ENCODE measurements at regions not wholly inside any gene's neighbourhood (a gene's known extent, or its start where the extent isn't known, plus 50 kb on each side); places are given as distances from the start of the nearest gene placed in this dataset.

DNA sequence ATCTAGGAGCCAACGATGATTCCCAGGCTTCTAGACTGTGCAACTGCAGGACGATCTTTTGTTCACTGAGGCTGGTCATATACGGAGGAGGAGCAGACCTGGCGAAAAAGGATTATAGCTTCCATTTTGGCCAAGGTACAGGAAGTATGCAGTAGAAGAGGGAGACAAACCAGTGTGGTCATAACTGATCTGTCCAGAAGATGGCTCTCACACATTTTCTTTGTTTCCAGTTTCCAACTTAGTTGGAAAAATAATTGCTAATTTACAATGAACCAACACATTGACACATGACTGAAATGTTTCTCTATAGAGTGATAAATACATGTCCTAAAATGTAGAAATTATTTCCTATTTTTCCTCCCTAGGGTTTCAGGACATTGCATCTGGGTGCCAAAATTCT lies 364.1 kb upstream of the BTBD3 start:
- DNase-seq: no peak

DNA sequence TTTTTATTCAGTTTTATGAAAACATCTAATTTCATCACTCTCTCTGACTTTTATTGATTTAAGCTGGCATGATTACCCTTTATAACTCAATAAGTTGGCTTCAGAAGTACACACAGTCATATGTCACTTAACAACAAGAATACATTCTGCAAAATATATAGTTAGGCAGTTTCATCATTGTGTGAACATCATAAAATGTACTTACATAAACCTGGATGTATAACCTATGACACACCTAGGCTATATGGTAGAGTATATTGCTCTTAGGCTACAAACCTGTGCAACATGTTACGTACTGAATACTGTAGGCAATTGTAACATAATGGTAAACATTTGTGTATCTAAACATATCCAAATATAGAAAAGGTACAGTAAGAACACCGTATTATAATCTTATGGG lies 362.2 kb upstream of the BTBD3 start:
- DNase-seq: no peak

DNA sequence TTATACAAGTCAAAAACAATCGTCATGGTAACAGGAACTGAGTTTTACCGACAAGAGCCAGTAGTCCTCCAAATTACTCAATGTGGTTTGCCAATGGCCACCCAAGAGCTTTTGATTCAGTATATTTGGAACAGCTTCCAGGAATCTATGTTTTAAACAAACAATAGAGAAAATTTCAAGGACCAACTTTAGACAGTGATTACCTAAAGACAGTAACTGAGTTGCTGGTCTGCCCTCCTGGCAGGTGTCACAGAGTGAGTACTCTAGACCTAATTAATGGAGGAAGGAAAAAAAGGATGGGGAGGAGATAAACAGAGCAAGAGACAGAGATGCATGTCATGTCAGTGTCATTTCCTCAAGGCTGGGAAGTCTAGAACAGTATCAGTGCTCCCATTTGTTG lies 361.3 kb upstream of the BTBD3 start:
- DNase-seq: no peak

DNA sequence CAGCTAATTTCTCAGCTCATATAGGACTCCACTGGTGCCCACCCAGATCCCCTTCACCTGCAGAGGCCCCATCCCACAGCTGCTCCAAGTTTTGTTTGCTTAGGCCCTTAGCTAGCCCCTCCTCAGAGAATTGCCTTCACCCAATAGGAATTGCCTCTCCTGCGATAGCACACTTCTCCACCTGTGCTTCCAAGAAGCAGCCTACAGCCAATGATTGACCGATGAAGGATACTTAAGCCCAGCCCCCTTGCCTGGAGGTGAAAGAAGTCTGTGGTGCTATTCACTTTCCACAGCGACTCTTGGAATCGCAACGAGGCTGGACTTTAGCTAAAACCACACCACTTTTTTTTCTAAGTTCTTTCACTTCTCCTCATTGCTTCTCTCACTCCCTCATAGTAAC lies 353.2 kb upstream of the BTBD3 start:
- no peak for DNase-seq

DNA sequence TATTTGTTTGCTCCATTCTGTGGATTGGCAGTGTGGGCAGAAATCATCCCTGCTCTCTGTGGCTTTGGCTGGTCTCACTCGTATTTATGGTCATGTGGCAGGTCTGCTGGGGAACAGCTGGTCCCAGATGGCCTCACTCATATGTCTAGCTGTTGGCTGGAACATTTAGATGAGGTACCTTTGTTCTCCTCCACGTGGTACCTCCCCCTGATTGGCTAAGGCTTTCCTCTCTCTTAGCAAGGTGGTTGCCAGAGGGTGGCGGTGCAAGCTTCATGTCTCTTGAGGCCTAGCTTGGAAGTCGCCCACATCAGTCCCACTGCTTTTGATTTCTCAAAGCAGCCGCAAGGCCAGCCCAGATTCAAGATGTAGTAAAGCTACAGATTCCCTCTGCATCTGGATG lies 348.5 kb upstream of the BTBD3 start:
- no peak for DNase-seq

DNA sequence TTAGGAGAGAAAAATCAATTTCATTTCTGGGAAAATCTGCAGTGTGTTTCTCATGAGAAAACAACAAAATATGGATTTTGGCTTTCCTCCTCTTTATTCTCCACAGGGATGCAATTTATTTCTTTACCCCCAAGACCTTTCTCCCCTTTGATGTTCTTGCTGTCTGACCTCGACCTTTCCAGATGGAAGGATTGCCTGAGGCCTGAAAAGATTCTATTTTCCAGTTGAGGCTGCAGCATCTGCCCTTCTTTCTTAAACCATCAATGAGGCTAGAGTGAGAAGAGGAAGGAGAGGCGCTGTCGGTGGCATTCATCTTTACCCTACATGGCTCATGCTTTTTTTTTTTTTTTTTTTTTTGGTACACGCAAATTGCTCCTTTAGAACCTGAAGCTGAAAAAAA lies 344.2 kb upstream of the BTBD3 start:
- DNase-seq: no peak

DNA sequence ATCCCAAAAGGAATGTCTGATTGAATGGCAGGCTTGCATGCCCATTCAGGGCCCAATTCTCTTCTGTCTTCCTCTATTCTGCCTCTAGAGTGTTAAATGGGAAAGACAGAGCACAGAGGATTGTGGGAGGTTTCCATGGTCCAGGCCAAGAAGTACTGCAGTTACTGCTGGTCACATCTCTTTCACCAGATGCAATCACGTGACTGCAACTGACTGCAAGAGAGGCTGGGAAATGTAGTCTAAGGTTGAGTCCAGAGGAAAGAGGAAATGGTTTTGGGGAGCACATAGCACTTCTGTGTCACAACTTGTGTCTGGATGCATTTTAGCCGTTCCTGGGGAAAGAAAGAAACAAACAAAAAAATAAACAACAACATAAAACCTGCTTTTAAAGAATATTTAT lies 336.4 kb upstream of the BTBD3 start:
- no peak for DNase-seq

DNA sequence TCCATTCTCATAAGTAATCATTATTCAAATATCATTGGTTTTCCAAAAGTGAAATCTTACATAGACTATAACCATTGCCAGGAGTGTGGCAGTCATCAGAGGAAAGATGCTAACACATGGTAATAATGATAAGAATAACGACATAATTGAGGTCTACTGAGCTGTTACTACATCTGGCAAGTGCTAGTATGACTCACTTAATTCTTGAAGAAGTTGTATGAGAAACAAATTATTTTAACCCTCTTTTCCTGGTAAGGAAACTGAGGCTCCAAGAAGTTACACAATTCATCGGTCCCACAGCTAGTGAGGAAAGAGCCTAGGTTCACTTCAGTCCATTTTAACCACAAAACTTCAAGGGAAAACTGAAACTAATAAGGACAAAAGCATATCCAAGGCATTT lies 335.6 kb upstream of the BTBD3 start:
- no peak for DNase-seq

DNA sequence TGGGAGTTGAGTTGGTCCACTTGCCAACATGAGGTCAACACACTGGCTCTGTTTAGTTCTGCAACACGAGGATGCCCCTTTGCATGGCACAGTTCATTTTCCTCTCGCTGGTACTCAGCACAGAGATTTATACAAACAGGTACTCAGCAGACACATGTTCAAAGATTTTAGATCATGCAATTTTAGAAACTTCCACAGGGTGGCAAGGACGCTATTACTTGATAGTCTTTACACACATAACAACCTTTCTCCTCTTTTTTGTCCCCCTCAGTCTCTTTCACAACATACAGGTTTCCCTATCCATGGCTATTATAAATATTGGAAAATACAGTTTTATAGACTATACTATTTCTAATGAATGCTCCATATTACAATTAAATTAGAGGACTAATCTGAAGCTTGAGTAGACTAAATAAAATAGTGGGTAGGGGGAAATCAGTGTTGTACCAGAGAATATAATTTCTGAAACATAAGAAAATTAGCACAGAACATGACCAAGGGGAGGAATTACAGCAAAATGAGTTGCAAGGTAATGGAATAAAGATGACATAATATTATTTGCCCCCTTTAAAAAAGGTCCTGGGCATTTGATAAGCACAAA lies 331.8 kb upstream of the BTBD3 start:
- no peak for DNase-seq

DNA sequence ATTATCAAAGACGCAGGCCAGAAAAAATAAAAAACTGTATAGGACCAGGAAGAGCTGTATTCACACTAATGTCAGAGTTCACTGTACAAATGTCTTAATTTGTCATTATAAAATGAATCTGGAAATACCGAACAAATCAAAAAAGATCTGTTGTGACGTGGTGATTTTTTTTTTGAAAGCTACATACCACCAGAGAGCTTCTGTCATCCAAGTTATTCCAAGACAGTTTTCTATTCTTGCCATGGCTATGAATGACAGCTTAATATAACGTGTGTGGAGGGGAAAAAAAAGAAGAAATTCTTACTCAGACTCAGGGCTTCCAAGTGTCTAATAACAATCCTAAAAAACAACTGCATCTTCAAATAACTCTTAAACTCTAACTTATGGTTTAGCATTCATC lies 328.8 kb upstream of the BTBD3 start:
- no peak for DNase-seq

DNA sequence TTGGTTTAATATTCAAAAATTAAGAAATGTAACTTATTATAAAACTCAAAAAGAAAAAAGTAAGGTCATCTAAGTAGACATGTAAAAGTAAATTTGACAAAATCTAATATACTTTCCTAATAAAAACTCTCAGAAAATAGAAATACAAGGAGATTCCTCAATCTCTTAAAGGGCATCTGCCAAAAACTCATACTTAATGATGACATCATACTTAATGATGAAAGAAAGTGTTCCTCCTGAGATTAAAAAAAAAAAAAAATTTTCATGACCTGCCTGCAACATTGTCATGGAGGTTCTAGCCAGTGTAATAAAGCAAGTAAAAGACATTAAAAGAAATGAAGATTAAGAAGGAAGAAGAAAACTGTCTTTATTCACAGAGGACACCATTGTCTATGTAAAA lies 325.7 kb upstream of the BTBD3 start:
- DNase-seq: no peak

DNA sequence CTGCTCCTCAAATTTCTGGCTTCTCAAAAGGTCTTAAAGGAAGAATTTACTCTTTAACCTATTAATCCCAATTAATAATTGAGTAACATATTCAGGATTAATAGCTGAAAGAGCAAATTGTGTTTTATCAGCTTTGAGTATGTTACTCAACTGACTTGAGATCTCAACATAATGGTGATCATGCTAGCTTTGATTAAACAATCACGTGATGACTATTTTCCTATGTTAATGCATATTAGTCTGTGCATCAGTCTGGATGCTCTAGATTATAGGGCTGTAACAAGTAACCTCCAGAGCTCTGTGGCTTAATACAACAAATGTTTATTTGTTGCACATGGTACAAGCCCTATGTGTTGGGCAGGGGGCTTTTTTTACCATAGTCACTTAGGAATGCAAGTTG lies 313.4 kb upstream of the BTBD3 start:
- DNase-seq: no peak

DNA sequence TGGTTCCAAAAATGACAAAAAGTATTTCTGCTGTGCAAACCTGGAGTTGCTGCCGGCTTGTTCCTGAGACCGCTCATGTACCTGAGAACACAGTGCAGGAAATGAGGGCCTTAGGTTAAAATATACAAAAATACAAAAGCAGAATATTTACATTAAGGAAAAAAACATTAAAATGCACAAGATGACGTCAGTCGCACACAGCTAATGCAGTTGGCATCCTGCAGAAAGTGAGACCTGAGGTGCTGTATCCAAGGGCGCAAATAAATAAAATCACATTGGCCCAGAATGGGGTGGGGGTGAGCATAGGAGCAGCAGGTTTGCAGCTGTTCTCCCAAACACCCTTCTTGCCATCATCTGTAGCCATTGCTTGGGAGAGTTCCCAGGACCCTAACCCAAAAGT lies 310.6 kb upstream of the BTBD3 start:
- no peak for DNase-seq

DNA sequence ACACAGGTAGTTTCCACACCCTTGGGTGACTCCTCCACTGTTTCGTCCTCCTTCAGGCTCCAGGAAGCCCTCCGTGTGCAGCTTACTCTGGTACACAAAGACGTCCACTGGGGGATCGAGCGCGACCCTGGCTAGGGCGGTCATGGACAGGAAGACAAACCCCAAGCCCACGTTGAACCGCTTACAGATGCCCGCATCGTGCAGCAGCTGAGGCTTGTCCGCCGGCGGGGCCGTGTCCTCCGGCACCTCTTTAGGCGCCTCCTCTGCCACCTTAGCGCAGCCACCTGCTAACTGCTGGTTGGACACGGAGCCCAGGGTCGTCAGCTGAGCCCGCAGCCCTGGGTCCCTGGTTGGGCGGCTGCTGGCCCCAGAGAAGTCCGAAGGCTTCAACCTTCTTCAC lies 309.0 kb upstream of the BTBD3 start:
- DNase-seq: no peak

DNA sequence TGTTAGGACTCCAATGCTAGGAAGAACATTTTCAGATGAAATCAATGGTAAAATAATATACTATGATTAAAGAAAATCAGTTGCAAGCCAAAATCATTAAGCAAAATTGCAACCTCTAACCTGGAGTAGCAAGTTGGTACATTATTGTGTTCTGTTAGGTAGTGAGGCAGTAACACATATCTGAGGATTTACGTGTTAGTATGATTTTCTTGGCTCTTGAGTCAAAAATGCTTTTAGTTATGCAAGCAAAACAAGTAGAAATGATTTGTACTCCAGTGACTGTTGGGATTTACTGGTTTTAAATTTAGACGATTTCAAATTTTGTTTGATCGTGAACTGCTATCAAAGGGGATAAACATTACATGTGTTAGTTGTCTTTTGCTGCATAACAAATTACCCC lies 293.0 kb upstream of the BTBD3 start:
- no peak for DNase-seq

DNA sequence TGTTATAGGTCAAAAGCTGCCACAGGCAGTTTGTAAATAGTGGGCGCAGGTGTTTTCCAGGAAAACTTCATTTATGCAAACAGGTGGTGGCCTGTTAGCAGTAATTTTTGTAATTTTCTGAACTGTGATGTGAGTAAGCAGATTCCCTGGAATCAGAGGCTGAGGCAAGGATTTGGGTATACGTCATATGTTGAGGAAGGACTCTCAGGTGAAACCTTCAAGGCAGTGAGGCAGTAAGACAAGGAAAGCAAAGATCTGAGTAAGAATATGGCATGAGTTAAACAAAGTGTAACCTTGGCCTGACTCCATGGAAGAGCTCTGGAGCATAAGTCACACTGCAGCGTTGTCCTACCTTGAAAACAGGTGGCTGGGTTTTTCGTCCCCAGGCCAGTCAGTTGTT lies 291.1 kb upstream of the BTBD3 start:
- no peak for DNase-seq

DNA sequence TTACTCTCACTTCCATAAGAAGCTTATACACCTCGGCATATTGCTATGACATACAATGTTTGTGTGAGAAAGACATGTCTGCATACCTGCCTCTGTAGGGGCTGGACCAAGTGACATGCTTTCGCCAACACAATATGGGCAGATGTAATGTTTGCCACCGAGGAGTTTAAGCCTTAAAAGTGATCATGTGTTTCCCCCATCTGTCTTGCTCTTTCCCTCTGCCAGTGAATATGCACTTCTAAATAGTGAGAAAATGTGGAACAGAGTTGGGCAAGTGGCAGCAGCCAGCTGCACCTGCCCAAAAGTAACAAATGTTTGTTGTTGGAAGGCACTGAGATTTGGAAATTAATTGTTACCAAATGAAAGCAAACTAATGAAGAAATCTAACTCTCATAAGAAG lies 274.8 kb upstream of the BTBD3 start:
- no peak for DNase-seq

DNA sequence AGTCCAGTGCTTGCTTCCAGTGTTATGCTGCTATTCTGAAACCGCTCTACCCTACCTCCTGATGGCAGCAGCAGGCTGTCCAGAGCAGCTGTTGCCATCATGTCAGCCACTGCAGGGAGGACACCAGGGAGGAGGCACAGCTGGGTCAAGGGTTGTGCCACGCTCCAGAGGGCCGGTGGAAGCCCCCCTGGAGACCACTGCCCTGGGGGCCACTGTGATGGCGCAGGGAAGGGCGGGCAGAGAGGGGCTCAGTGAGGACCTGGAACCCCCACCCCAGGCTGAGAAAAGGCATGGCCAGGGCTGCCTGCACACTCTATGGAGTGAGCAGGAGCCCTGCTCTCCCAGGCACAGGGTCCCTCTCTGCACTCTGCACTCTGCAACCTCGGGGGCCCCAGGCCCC lies 271.3 kb upstream of the BTBD3 start:
- no peak for DNase-seq

DNA sequence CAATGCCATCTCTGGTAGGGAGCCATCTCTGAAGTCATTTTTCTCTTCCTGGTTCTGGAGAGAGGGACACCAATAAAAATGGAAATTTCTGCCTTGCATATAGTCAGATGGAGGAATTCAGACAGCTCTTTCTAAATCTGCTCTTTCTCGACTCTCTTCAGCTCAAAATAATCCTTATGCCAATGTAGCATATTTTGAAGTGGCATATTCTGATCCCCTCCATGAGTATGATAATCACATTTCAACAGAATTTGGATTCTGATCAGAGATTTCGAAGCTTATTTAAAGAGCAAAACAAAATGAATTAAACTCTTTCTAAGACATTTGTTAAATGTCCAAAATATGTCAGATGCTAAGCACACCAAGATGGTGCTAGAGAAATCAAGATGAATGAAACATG lies 267.1 kb upstream of the BTBD3 start:
- no peak for DNase-seq

DNA sequence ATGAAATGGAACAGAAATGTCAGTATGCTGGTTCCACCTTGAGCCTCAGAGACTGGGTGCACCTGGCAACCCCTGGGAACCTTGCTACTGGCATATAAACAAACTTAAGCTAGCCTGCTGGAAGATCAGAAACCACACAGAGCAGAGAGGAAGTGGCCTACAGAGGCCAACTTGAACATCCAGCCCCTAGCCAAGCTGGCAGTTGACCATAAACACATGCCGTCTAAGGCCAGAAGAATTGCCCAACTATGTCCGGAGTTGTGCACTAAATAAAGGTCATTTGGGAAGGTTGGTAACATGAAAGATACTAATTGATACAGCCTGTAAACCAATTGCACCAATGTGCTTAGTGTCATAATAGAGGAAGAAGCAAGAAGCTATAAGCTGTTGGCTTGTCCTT lies 266.6 kb upstream of the BTBD3 start:
- no peak for DNase-seq

DNA sequence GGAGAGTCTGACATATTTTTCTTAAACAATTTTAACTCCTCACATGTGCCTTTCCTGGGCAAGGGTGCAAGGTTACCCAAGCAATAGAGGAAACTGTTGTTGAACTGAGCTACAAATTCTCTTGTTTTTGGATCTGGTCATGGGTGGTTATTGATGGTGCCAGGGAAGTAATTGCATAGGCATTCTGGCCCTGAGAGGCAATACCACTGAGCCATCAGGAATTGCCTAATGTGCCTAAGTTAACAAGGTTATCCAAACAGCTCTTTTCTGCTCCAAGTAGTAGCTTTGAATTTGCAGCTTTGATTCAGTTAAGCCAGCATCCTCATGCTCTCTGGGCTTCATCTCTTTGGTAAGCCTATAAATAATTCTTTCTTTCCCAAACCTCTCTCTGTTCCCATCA lies 266.0 kb upstream of the BTBD3 start:
- DNase-seq: no peak

DNA sequence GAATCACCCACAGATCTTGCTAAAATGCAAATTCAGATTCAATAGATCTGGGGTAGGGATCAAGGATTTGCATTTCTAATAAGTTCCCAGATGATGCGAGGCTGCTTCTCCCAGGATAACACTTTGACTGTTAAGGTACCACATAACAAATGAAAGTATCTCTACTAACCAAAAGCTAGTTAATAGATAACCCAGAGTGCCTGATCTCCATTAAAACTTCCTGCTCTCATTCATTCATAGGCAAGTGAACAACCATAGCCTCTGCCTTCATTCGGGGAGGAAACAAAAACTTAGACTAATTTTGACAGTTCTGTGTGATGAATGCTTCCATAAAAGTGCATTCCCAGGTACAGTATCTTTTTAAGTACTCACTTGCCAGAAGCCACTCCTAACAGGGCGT lies 265.6 kb upstream of the BTBD3 start:
- DNase-seq: no peak

DNA sequence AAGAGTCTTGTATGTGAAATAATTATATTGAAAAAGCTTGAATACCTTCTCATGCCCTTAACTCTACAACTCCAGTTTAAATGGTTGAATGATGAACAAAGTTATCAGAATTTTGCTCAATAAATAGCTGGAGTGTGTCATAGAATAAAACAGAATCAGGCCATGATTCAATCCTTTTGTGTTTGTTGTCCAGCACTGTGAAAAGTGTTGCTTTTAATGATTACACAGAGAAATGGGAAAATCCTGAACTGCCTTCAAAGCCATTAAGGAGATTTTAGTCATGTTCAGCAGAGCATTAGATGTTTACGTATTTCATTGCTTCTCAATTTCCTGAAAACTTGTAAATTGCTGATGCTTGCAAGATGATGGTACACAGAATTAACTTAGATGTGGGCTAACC lies 262.9 kb upstream of the BTBD3 start:
- no peak for DNase-seq

DNA sequence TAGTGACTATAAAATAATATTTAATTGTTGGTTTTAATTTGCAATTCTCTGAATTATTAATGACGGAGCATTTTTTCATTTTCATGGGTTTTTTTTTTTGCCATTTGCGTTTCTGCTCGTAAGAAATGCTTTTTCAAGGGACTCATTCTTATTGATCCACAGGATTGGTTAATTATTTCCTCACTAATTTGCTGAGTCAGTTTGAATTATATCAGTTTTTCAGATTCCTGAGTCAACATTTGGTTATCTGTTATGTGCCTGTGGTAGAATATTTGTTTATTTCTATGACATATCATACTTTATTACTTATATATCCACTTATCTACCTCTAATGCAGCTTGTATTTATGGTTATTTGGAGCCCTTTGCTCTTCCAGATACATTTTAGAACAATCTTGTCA lies 257.0 kb upstream of the BTBD3 start:
- DNase-seq: no peak

DNA sequence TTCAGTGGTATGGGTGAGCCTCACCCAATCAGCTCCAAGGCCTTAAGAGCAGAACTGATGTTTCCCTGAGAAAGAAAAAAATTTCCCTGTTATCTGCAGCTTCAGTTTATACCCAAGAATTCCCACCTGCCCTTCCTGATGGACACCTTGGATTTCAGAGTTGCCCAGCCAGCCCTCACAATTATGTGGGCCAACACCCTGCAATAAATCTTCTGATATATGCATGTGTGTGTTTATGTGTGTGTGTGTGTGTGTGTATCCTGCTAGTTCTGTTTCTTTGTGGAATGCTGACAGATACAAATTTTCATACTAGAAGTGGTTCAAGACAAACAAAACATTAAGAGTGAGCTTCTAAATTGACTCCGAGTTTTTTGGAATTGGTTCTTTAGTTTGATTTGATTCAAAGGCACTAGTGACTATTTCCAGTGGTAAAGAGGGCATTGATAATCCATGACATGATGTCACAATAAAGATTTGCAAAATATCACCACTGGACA lies 246.6 kb upstream of the BTBD3 start:
- no peak for DNase-seq

DNA sequence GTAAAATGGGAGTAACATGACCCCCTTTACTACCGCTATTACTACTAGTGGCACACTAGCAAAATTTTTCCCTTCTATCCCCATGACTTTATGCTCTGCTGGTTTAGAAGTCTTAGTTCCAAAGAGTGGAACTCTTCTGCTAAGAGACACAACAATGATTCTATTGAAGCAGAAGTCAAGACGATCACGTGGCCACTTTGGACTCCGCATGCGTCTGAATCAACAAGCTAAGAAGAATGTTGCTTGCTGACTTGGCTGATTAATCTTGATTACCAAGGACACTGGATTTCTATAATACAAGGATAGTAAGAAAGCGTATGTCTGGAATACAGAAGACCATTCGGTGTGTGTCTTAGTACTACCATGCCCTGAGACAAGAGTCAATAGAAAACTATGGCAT lies 244.7 kb upstream of the BTBD3 start:
- no peak for DNase-seq
